H1 (cell line): ENCODE measurements at regions not wholly inside any gene's neighbourhood (a gene's known extent, or its start where the extent isn't known, plus 50 kb on each side); places are given as distances from the start of the nearest gene placed in this dataset.

ENCODE experiments used
- CTCF ChIP-seq, 3 experiments: IDR thresholded peaks; 1 replicate in 2 of 3; 2 replicates in 1 of 3; pipeline versions ENCODE4 v1.5.1 to v1.6.1; 2011; ENCODE audit warnings: low read length in 3 of 3, mild to moderate bottlenecking in 3 of 3, inconsistent platforms in 2 of 3, low read depth in 1 of 3, moderate library complexity in 1 of 3; ENCODE audit not compliant: insufficient read depth in 1 of 3; ENCODE audit errors: control extremely low read depth in 1 of 3
- RBBP5 ChIP-seq: IDR thresholded peaks from 2 replicates; pipeline ENCODE4 v1.7.1; 2012; ENCODE audit warnings: low read depth, mild to moderate bottlenecking, inconsistent platforms, low read length, moderate library complexity, borderline replicate concordance
- SIN3A ChIP-seq, 2 experiments: IDR thresholded peaks in 1 of 2; conservative IDR thresholded peaks in 1 of 2; 2 replicates each; pipeline ENCODE4 v1.6.1; 2011 to 2012; ENCODE audit warnings: low read length in 2 of 2, improper control_type of control experiment in 1 of 2, low read depth in 1 of 2, mild to moderate bottlenecking in 1 of 2

- no peak for TF ChIP-seq CTCF (IDR thresholded peaks at IDR 0.05; ENCODE audit: control extremely low read depth in 1 of 3, insufficient read depth in 1 of 3, low read depth in 1 of 3, low read length in 3 of 3)
- no peak for TF ChIP-seq RBBP5
- TF ChIP-seq SIN3A (conservative IDR thresholded peaks at IDR 0.05 in 1 of 2, IDR thresholded peaks at IDR 0.05 in 1 of 2; ENCODE audit: low read depth in 1 of 2, low read length in 2 of 2), result no peak
These were observed 88.6 kb upstream of the CACNA1E start for GRCh38 chr1:181394766-181395165.
